ENCODE measurements at regions not wholly inside any gene's neighbourhood (a gene's known extent, or its start where the extent isn't known, plus 50 kb on each side); places are given as distances from the start of the nearest gene placed in this dataset.

DNA sequence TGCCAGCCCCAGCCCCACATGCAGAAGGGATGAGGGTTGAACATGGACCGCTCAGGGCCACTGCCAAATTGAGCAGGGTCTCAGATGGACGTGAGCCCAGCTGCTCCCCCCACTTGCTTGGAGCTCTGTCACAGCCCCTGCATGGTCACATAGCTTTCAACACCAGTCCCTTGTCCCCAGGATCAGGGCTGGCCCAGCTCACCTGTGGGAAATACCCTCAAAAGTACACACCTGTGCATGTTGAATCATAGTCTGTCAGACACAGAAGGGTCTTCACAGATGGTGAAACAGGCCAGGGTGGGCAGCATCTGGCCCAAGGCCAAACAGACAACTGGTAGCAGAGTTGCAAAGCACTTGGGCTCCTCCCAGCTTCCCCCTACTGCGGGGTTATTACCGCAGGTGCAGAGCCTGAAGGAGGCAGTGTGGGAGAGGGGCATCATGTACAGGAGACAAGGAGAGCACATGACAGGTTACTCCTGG, 77.6 kb upstream of the UNC5B start:
- TF ChIP-seq CTCF (conservative IDR thresholded peaks at IDR 0.05) = no peak
- no peak for TF ChIP-seq EZH2 (IDR thresholded peaks at IDR 0.05; ENCODE audit: low read depth)
